LNCaP clone FGC (cell line): ENCODE measurements at regions not wholly inside any gene's neighbourhood (a gene's known extent, or its start where the extent isn't known, plus 50 kb on each side); places are given as distances from the start of the nearest gene placed in this dataset.
"Not testable (repeated sequence)": the region's sequence is repeated elsewhere in the genome, so short reads cannot be mapped to it uniquely, and the experiment has no call there.

Experiments
- DNase-seq: peaks from one replicate; pipeline ENCODE4 v3.0.0-alpha.2; 2011; ENCODE audit warnings: low read depth
- H3K4me3 ChIP-seq: 2 replicates; pipeline ENCODE4 v1.5.1; 2011; ENCODE audit warnings: mild to moderate bottlenecking, low read depth, low read length, control low read depth
- TF ChIP-seq, protein P1 (sequence below): IDR thresholded peaks from 2 replicates; pipeline ENCODE4 v1.5.1; 2012; ENCODE audit warnings: mild to moderate bottlenecking; ENCODE audit not compliant: control insufficient read depth, insufficient read depth; ENCODE audit errors: extremely low read depth

DNA sequence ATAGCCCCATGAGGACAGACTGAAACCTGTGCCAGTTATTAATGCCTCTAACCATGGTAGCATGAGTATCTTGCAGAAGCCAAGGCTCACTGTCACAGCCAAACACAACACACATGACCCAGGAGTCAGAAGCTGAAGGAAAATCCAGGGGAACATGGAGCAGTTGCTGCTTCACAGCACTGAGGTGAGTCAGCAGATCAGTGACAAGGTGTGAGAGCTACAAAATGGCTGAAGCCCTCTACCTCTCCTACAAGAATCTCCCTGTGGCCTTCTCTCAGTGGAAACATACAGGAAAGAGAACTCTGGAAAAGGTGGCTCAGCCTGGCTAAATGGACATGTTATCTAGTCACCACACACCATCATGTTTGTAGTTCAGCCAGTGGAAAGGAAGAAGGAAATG lies 93.5 kb downstream of the NAB1 start:
- TF ChIP-seq, protein P1, sequence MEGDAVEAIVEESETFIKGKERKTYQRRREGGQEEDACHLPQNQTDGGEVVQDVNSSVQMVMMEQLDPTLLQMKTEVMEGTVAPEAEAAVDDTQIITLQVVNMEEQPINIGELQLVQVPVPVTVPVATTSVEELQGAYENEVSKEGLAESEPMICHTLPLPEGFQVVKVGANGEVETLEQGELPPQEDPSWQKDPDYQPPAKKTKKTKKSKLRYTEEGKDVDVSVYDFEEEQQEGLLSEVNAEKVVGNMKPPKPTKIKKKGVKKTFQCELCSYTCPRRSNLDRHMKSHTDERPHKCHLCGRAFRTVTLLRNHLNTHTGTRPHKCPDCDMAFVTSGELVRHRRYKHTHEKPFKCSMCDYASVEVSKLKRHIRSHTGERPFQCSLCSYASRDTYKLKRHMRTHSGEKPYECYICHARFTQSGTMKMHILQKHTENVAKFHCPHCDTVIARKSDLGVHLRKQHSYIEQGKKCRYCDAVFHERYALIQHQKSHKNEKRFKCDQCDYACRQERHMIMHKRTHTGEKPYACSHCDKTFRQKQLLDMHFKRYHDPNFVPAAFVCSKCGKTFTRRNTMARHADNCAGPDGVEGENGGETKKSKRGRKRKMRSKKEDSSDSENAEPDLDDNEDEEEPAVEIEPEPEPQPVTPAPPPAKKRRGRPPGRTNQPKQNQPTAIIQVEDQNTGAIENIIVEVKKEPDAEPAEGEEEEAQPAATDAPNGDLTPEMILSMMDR: no peak
- no peak overlapping the region for H3K4me3 ChIP-seq
- no peak for DNase-seq

GRCh38 chr2:190744041-190744440 lies 95.2 kb downstream of the NAB1 start:
- TF ChIP-seq, protein P1: no peak
- H3K4me3 ChIP-seq: no peak overlapping the region
- no peak for DNase-seq

- TF ChIP-seq, protein P1: no peak
- DNase-seq: no peak
- H3K4me3 ChIP-seq: no peak overlapping the region
Measured at GRCh38 chr2:190746971-190747761, 98.3 kb downstream of the NAB1 start.

DNA sequence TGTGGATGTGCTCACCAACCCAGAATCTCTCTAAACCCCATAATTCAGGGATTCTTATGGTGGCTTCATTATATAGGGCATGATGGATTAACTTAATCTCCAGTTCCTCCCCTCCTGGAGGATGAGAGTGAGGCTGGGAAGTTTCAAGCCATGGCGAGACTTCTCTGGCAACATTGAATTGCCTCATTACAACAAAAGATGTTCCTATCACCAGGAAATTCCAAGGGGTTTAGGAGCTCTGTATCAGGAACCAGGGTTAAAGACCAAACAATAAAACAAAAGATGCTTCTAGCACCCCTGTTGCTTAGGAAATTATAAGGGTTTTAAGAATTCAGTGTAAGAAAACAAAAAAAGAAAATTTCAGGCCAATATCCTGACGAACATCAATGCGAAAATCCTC lies 100.1 kb downstream of the NAB1 start:
- TF ChIP-seq, protein P1: no peak
- no peak for DNase-seq
- no peak overlapping the region for H3K4me3 ChIP-seq

- TF ChIP-seq, protein P1: no peak
- DNase-seq: no peak
- H3K4me3 ChIP-seq: no peak overlapping the region
Measured at GRCh38 chr2:190755772-190756415, 107.0 kb downstream of the NAB1 start.

- no peak for DNase-seq
- no peak overlapping the region for H3K4me3 ChIP-seq
- TF ChIP-seq, protein P1: no peak
Measured at GRCh38 chr2:190759749-190760213, 110.9 kb downstream of the NAB1 start.

- DNase-seq, H3K4me3 ChIP-seq: not testable (repeated sequence)
Measured at GRCh38 chr2:190760353-190761150, 111.7 kb downstream of the NAB1 start.

GRCh38 chr2:190761216-190761615 lies 112.3 kb downstream of the NAB1 start:
- DNase-seq, H3K4me3 ChIP-seq: not testable (repeated sequence)
